ENCODE measurements at regions not wholly inside any gene's neighbourhood (a gene's known extent, or its start where the extent isn't known, plus 50 kb on each side); places are given as distances from the start of the nearest gene placed in this dataset.
A peak's percentile ranks its signal among the peaks of the same experiment; 100 is the strongest.
"Not testable (repeated sequence)": the region's sequence is repeated elsewhere in the genome, so short reads cannot be mapped to it uniquely, and the experiment has no call there.

DNA sequence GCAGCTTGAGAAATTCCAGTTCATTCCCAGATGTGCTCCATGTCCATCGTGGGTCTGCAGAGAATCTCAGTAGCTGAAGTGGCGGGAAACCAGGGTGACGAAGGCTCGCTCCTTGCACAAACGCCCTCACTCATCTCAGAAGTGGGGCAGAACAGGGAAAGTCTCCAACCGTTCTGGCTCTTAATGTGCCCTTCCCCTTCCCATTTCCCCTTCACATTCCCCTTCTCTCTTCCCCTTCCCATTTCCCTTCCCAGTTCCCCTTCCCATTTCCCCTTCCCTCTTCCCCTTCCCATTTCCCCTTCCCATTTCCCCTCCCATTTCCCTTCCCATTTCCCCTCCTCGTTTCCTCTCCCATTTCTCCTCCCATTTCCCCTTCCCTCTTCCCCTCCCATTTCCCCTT lies 108.5 kb downstream of the OLFM1 start:
- DNase-seq (ENCODE audit: low read depth) = not testable (repeated sequence)

DNA sequence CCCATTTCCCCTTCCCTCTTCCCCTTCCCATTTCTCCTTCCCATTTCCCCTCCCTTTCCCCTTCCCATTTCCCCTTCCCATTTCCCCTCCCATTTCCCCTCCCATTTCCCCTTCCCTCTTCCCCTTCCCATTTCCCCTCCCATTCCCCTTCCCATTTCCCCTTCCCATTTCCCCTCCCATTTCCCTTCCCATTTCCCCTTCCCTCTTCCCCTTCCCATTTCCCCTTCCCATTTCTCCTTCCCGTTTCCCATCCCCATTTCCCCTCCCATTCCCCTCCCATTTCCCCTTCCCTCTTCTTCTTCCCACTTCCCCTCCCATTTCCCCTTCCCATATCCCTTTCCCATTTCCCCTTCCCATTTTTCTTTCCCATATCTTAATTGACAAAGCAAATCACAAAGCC lies 109.0 kb downstream of the OLFM1 start:
- no peak for DNase-seq (ENCODE audit: low read depth)

DNA sequence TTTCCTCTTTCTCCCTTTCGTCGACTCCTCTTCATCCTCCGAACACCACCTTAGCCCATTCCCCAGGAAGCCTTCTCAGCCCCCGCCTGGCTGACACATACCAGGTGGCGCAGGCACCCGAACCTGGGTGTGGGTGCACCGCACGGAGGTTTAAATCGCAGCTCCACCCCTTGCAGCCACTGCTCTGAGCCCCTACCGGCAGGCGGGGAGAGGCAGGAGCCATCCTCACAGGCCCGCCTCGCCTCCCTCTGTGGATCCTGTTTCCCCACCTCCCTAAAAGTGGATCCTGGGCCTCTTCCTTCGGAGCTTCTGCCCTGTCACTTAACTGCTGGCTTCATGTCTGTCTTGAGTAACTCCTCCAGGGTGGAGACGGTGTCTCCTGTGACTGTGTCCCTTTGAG lies 110.7 kb downstream of the OLFM1 start:
- DNase-seq (ENCODE audit: low read depth) = no peak

DNA sequence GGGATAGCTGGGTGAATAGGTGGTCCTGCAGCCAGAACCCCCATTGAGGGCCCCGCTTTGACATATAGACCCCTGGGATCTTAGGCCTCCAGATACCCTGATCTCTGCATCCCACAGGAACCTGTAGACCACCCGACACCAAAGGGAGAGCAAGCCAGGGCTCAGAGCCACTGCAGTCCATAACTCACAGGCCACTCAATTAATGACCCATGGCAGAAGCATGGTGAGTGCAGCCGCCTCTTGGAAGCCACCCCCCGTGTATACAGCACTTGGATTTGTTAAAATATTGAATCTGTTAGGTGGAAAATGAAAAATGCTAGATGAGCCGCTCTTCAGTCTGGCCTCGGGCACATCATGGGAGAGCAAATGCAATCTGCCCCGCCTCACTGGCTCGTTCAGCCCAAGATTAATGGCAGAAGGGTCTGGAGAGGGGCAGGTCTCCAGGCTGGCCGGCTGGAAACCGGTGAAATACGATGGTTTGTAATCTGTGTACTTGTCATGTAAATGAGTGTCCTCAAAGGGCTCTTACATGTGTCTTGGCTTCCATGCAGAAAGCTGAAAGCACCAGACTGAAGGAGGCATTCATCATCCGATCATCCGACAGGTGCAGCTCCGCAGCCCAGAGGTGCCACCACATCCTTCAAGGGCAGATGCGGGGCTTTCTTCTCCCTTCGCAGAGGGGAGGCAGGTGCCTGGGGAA lies 111.3 kb downstream of the OLFM1 start:
- no peak for DNase-seq (ENCODE audit: low read depth)

DNA sequence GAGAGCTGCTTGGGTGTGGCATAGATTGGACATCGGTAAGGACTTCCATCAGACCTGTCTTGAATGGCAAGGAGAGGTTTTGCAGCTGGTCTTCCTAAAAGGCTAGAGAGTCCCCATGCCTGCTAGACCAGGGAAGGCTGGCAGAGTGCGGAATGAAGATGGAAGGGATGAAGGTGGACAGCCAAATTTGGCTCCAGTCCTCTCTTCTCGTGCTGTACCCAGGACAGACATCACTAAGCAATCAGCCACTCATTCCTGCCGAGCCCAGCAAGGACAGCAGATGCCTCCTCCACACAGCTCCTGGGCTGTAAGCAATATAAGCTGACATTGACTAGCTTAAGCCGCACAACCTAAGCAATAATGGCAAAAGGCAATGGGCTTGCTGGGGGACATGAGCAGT lies 112.0 kb downstream of the OLFM1 start:
- DNase-seq (ENCODE audit: low read depth) = no peak

DNA sequence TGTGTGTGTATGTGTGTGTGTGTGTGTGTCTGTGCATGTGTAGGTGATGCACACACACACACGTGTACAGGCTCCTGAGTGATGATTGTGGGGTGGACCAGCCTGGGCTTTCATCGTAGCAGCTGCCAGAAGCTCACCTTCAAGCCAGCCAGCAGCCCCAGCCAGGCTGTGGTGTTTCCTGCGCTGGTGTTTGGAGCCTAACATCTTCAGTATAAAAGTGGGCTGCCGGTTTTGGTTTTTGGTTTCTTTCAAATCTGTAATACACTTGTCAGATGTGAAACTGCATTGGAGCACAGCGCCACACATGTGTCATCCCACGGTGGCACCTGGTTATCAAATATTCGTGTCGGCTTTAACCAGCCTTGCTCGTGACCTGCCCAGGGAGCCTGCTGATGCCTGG lies 114.2 kb downstream of the OLFM1 start:
- DNase-seq (ENCODE audit: low read depth) = no peak

DNA sequence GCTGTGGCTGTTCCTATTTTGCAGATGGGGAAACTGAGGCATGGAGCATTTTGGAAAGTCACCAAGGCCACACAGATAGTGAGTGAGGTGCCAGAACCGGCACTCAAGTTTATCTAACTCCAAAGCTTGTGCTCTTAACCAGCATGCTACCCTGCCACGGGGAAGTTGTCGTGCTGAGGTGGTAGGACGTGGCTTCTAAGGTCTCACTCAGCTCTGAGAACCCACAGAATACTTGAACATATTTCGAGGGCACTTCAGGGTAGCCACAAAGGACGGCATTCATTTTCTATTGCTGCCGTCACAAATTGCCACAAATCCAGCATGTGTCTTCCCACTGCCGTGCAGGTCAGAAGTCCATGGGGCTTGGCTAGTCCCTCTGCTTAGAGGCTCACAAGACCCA lies 116.7 kb downstream of the OLFM1 start:
- DNase-seq (ENCODE audit: low read depth) = no peak

DNA sequence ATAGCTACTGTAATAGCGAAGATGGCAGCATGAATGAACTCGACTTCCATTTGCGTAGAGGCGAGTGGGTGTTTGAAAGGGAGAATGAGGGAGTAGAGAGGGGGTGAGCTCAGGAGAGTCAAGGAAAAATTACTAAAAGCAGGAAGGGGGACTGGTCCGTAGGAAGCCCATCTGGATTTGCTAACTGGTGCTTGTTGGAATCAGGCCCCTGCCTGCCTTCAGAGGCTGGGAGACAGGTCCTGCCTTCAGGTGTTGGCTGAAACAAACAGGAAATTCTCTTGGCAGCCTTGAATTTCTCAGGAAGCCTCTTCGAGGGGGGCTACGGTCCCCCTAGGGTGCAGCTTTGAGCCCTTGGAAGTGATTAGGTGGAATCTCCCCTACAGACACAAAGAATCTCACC lies 121.7 kb downstream of the OLFM1 start:
- no peak for DNase-seq (ENCODE audit: low read depth)

DNA sequence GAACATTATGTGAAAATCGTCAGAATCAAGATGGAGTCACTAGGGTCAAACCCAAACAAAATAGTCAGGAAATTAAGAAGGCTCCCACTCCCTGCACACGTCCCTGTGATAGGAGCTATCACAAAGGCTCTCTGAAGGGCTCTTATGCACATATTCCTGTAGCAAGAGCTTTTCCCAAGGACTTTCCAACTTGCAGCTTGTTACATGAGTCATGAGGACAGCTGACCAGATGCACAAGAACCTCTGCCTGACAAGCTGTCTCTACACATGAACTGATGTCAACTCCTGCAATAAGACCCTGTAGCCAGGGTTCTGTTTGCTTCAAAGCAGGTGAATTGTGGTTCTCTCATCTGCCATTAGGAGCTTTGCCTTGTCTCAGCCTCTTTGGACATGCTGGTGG lies 122.4 kb downstream of the OLFM1 start:
- peak; percentile 15 for DNase-seq (ENCODE audit: low read depth)

DNA sequence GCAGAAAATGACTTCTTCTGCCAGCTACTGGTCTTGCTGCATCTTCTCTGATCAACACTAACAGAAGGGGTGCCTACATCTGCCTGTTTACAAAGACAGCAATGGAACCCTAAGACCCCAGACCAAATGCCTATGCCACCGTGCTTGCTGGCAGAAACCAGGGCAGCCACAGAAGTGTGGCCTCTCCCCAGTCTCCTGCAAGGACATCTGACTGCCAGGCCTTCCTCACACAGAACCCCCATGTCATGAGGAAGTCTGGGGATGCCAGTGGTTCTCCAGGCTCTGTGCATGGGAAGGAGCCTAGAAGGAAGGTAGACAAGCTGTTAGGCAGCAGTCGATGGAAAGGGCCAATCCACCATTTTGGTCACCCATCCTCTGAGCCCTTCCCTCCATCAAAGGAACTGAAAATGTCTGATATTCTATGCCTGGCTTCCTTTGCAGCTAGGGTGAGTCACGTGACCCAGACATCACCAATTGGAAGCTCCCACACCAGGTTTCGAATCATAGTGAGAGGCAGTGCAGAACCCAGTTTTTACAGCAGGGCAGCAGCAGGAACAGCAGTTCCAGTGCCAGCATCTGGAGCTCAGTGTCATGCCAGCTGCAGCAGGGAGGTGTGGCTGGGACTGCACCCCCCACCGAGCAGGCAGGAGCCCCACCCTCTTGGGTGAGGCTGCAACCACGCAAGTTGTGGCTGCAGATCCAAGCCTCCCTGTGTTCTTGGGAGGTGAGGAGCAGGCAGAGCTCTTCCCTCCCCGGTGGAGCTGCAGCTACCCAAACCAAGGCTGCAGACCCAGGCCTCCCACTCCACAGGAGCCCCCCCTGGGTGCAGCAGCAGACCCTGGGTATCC lies 123.4 kb downstream of the OLFM1 start:
- no peak for DNase-seq (ENCODE audit: low read depth)

DNA sequence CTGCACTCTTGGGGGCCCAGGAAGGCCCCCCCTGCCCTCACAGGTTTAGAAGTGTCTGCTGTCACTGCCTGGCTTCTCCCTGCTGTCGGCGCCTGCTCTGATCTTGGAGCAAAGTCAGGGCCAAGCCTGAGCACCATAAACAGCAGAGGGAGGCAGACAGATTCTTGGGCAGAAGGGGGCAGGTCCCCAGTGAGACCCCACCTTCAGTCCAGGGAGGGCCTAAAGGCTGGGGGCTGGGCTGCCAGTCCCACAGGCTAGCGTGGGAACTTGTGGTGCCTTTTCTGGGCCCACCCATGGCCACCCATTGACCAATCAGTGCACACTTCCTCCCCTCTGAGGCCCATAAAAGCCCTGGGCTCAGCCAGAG lies 124.0 kb downstream of the OLFM1 start:
- no peak for DNase-seq (ENCODE audit: low read depth)

DNA sequence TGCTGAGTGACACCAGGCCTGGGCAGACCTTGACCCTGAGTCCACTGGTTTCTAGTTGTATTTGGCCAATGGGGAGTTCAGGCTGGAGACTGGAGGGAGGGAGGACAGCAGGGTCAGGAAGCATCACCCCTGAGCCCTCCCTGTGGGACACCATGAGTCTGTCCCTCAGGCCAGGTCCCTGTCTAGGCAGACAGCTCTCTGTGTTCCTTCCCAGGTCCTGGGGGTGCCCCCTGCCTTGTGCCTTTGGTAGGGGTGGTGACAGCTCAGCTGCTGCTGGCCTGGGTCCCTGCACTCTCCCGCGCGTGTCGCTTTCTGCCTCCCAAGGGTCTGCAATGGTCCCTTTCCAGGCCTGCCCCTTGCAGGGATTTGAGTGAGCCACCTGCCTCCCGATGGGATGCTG lies 125.5 kb downstream of the OLFM1 start:
- no peak for DNase-seq (ENCODE audit: low read depth)

DNA sequence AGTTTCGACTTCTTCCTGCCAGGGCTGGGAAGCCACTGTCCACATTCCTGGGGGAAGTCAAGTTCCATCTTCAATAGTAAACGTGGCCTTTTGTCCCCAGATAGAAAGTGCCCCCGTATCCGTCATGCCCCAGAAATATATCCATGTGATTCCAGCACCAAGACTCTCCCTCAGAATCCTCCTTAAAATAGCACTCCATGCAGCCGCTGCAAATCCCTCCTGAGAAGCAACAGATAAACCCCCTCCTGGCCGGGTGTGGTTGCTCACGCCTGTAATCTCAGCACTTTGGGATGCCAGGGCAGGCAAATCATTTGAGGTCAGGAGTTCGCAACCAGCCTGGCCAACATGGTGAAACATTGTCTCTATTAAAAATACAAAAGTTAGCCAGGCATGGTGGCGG lies 126.1 kb downstream of the OLFM1 start:
- no peak for DNase-seq (ENCODE audit: low read depth)

DNA sequence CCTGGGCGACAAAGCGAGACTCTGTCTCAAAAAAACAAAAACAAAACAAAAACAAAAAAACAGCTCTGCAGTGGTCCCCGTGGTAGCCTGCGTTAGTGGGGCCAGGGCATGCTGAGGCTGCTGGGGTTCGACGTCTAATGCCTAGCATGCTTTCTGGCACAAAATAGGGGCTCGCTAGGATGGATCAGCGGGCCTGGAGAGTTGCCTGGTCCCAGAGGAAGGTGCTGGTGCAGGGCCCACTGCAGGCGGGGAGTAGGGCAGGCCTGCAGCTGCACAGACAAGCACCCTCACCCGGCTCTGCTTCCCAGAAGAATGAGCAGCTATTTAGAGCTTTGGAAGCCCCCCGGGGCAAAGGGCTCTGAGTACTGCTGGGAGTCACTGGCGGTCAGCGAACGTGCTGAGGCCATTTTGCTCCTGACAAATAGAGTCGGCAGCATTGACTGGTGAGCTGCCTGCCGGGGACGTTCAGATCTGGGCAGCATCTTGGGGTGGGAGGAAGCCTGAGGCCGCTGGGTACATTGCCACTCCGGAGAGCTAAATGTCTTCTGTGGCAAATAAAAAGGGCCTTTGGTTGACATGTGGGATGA lies 126.7 kb downstream of the OLFM1 start:
- DNase-seq (ENCODE audit: low read depth) = no peak

DNA sequence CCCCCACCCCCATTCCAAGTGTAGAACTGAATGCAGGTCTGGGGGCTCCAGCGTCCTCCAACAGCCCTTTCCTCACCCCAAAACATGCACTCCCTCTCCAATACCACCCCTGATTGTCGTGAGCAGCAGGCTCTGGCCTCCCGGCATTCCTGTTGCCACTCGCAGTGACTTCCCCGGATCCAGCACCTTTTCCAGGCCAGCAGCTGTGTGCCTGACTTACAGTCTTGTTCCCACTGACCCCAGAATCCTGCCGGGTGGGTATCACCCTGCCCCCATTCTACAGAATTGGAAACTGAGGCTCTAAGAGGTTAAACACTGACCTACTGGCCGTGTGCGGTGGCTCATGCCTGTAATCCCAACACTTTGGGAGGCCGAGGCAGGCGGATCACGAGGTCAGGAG lies 127.2 kb downstream of the OLFM1 start:
- DNase-seq (ENCODE audit: low read depth) = no peak

DNA sequence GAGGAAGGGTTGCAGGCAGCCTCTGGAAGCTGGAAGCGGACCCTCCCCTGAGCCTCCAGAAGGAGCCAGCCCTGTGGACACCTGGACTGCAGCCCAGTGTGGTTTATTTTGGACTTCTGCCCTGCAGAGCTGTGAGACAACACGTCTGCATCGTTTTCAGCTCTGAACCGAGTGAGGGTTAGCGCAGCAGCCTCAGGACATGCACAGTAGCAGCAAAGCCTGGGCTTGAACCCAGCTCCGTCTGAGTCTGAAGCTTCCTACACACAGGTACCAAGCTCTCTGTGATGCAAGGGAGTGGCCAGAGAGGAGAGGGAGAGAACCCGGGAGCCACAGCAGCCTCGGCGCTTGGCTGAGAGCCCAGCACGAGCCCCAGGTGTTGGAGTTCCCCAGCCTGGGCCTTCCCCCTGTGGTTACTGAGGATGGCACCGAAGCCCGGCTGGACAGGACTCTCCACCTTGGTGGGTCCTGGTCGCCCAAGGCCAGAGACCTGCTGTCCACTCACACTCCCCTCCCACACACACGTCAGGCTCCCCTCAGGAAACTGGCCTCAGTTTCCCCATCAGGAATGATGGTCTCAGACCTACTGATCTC lies 128.2 kb downstream of the OLFM1 start:
- DNase-seq (ENCODE audit: low read depth) = peak; percentile 4

DNA sequence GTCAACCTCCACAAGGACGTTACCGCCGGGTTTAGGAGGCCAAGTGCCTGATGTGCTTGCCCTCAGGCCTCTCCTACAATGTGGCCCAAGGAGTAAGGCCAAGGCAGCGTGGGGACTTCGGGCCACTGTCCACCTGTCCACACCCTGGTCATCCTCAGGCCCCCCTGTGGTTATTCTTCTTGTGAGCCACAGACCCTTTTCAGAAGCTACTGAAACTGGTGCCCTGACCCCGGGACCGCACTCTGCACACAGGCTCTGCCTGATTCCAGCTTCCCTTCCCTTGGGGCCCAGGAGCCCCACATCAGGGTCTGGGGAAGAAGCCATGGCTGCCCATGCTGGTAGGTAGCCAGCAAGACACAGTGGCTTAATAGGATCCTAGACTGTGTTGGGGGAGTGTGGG lies 128.8 kb downstream of the OLFM1 start:
- DNase-seq (ENCODE audit: low read depth) = no peak

DNA sequence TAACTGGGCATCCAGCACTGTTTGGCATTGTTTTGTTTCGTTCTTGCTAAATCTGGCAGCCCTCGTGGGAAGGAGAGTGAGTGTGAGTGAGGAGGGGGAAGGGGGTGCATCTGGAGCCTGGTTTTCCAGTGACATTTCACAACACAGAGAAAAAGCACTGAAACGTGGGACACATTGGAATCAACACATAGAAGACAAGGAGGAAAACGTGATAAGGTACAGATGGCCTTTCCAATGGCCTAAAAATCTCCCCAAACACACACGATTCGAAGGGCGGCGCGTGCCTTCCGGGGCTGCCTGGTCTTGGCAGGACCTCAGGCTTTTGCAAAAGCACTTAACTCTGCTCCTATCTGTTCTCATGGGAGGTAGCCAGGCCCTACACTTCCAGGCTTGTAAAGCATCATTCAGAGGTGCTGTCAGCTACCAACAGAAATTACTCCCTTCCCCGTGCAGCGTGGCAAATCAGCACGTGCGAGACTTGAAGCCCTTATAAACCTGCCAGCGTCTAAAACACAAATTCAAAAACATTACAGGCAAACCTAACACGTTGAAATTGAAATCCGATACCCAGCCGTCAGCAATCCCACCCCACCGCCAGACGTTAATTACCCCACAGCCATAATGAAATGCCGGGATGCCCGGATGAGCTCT lies 129.4 kb downstream of the OLFM1 start:
- no peak for DNase-seq (ENCODE audit: low read depth)

DNA sequence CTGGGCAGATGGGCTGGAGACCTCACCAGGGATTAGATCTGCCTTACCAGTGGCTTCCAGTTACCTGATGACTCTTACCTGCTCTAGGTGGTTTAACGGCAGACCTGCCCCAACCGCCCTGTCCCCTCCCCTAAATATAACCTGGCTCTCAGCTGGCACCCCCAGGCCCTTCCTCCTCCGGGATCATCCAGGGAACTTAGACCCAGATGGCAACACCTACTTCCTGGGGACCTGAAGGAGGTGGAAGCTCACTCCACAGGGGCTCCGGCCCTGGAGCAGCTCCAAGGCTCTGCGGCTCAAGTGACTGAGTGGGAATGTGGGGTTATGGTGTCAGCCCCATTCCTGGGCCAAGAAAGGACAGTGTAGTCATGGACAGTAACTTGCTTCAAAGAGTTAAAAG lies 130.4 kb downstream of the OLFM1 start:
- no peak for DNase-seq (ENCODE audit: low read depth)

DNA sequence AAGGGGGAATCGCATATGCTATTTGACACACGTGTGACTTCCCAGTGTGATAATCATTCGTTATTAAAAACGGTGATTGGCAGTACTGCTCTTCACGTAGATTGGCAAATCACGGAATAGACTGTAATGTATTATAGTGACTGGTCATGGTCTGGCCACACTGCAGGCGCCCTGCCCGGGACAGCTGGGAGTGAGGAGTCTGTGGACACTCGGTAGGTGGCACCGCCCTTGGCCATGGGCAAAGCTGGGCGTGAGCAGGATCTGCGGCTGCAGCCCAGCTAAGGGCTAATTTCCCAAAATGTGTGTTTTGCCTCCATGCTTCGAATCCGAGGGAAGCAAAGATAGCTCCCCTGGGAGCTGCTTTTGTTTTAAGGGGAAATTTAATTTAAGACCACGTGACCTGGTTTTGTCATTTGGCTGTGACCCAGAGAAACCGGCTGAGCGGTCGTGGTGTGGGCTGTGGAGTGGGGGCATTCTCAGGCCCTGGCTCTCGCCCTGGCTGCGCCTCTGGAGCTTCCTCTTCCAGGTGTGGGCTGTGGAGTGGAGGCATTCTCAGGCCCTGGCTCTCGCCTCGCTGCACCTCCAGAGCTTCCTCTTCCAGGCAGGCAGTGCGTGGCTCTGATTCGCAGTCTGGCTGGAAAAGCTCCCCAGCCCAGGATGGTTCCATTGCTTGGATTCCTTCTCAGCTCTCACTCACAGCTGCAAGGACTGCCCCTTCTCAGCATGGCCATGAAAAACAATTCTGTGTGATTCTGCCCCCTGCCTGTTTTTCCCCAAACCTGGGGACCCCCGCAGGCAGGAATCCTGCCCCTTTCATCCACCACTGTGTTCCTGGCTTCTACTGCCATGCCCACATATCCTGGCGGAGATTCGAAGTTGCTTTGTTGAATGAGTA lies 131.1 kb downstream of the OLFM1 start:
- DNase-seq (ENCODE audit: low read depth) = no peak

All from iris pigment epithelial cell (primary cell).